ENCODE measurements at regions not wholly inside any gene's neighbourhood (a gene's known extent, or its start where the extent isn't known, plus 50 kb on each side); places are given as distances from the start of the nearest gene placed in this dataset.

- Histone ChIP-seq H3K56ac (ENCODE audit: extremely low read depth, insufficient read depth, low read length) (no peak overlapping the region), H3K18ac (ENCODE audit: low read depth, low read length) (no peak overlapping the region), H2AK5ac (ENCODE audit: low read depth, low read length) (no peak overlapping the region), H3K27me3 (ENCODE audit: control insufficient read depth, insufficient read depth, low read length) (no peaks in the 10 kb centered on the region), H2BK120ac (ENCODE audit: low read depth, low read length) (no peak overlapping the region), H3K79me1 (ENCODE audit: low read depth in 1 of 2, low read length in 2 of 2) (no peaks in the 10 kb centered on the region), H3K23ac (ENCODE audit: low read depth, low read length) (no peak overlapping the region), H3K9ac (ENCODE audit: low read depth, low read length) (no peak overlapping the region), H3K4me3 (ENCODE audit: insufficient read depth, low read depth, low read length) (no peak overlapping the region), H3K4me1 (ENCODE audit: control insufficient read depth, insufficient read depth, low read length) (no peaks in the 10 kb centered on the region), H3K14ac (replicated peaks; ENCODE audit: low read depth, low read length) (no peak overlapping the region), H2BK5ac (ENCODE audit: low read depth, low read length, poor library complexity, severe bottlenecking) (no peak overlapping the region), H4K20me1 (ENCODE audit: insufficient read depth, low read length) (no peaks in the 10 kb centered on the region), H3K27ac (ENCODE audit: insufficient read depth, low read length) (no peak overlapping the region), H3K4me2 (ENCODE audit: low read depth, low read length) (no peak overlapping the region), H2AK9ac (replicated peaks; ENCODE audit: low read depth, low read length, poor library complexity) (no peak overlapping the region), H3K4ac (ENCODE audit: low read depth, low read length) (no peak overlapping the region), H4K8ac (ENCODE audit: low read depth in 2 of 2, low read length in 2 of 2) (no peak overlapping the region), H4K91ac (ENCODE audit: insufficient read depth, low read depth, low read length) (no peak overlapping the region), H2AFZ (replicated peaks; ENCODE audit: low read length, poor library complexity) (no peak overlapping the region), H2BK20ac (ENCODE audit: low read depth, low read length) (no peak overlapping the region), H3K9me3 (ENCODE audit: control insufficient read depth, insufficient read depth, low read length) (no peaks in the 10 kb centered on the region), H3K36me3 (ENCODE audit: control insufficient read depth, insufficient read depth, low read length) (no peaks in the 10 kb centered on the region), H2BK15ac (ENCODE audit: low read depth, low read length) (no peak overlapping the region), H3K9me1 (ENCODE audit: insufficient read depth, low read length) (no peaks in the 10 kb centered on the region), H4K5ac (ENCODE audit: low read depth, low read length) (no peak overlapping the region)
- CTCF ChIA-PET: no interaction called here
- TF ChIP-seq USF2 (IDR thresholded peaks at IDR 0.05; ENCODE audit: low read depth, low read length) (no peak), MXI1 (IDR thresholded peaks at IDR 0.05; ENCODE audit: borderline replicate concordance, low read depth, low read length) (no peak), RCOR1 (IDR thresholded peaks at IDR 0.05; ENCODE audit: insufficient replicate concordance, low read length) (no peak), MAFK (IDR thresholded peaks at IDR 0.05; ENCODE audit: low read depth, low read length) (no peak), CEBPB (IDR thresholded peaks at IDR 0.05; ENCODE audit: low read depth, low read length) (no peak), CHD1 (IDR thresholded peaks at IDR 0.05; ENCODE audit: low read depth, low read length) (no peak), RFX5 (IDR thresholded peaks at IDR 0.05; ENCODE audit: low read depth, low read length) (no peak), MAZ (IDR thresholded peaks at IDR 0.05; ENCODE audit: borderline replicate concordance, low read depth, low read length) (no peak), RAD21 (IDR thresholded peaks at IDR 0.05; ENCODE audit: low read length) (no peak), NFE2L2 (IDR thresholded peaks at IDR 0.05; ENCODE audit: low read depth, low read length) (no peak)
- TF ChIP-seq, protein P1, sequence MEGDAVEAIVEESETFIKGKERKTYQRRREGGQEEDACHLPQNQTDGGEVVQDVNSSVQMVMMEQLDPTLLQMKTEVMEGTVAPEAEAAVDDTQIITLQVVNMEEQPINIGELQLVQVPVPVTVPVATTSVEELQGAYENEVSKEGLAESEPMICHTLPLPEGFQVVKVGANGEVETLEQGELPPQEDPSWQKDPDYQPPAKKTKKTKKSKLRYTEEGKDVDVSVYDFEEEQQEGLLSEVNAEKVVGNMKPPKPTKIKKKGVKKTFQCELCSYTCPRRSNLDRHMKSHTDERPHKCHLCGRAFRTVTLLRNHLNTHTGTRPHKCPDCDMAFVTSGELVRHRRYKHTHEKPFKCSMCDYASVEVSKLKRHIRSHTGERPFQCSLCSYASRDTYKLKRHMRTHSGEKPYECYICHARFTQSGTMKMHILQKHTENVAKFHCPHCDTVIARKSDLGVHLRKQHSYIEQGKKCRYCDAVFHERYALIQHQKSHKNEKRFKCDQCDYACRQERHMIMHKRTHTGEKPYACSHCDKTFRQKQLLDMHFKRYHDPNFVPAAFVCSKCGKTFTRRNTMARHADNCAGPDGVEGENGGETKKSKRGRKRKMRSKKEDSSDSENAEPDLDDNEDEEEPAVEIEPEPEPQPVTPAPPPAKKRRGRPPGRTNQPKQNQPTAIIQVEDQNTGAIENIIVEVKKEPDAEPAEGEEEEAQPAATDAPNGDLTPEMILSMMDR (conservative IDR thresholded peaks at IDR 0.05; ENCODE audit: low read depth, low read length): no peak
- POLR2A ChIA-PET (ENCODE audit: unreplicated experiment): no interaction called here
- in situ Hi-C loops (cut with MboI; ENCODE audit: low sequenced_read_pairs) (no loop called here), dilution Hi-C loops (cut with HindIII; ENCODE audit: low sequenced_read_pairs, unreplicated experiment) (no loop called here), intact Hi-C loops (cut with micrococcal nuclease) (no loop called here)
- DNase-seq (no peak), ATAC-seq (ENCODE audit: low read depth) (no peak)
- BruUV-seq (replicated peaks): no TSS peak
- no CpG with 5 or more reads among the region's 2 CpGs for WGBS, 2 experiments (ENCODE audit: extremely low coverage in 2 of 2, insufficient read length in 1 of 2)
Measured at GRCh38 chr4:120225527-120225926, 158.9 kb upstream of the MAD2L1 start.

All from IMR-90 (cell line).